Renal pelvis (tissue), 1 donor: ENCODE measurements at regions not wholly inside any gene's neighbourhood (a gene's known extent, or its start where the extent isn't known, plus 50 kb on each side); places are given as distances from the start of the nearest gene placed in this dataset.

Experiments used
- DNase-seq: peaks from one replicate; pipeline ENCODE4 v3.0.0-alpha.2; 2013

GRCh38 chr12:43011383-43011926 lies 421.9 kb upstream of the PRICKLE1 start:
- DNase-seq, result no peak

- no peak for DNase-seq
Observed at GRCh38 chr12:43009846-43010240, 420.3 kb upstream of the PRICKLE1 start.

GRCh38 chr12:43008953-43009845 lies 419.7 kb upstream of the PRICKLE1 start:
- DNase-seq, result no peak

- DNase-seq, result no peak
Observed at GRCh38 chr12:43004908-43005307, 415.4 kb upstream of the PRICKLE1 start.

- no peak for DNase-seq
Observed at GRCh38 chr12:43004141-43004540, 414.6 kb upstream of the PRICKLE1 start.

GRCh38 chr12:42996869-42997431 lies 407.4 kb upstream of the PRICKLE1 start:
- no peak for DNase-seq

GRCh38 chr12:42992826-42993225 lies 403.3 kb upstream of the PRICKLE1 start:
- no peak for DNase-seq

GRCh38 chr12:42990387-42990786 lies 400.8 kb upstream of the PRICKLE1 start:
- DNase-seq, result no peak

GRCh38 chr12:42987216-42987650 lies 397.7 kb upstream of the PRICKLE1 start:
- DNase-seq, result no peak

GRCh38 chr12:42985506-42985905 lies 396.0 kb upstream of the PRICKLE1 start:
- DNase-seq, result no peak

- no peak for DNase-seq
Observed at GRCh38 chr12:42982828-42983227, 393.3 kb upstream of the PRICKLE1 start.

- no peak for DNase-seq
Observed at GRCh38 chr12:42981379-42981778, 391.8 kb upstream of the PRICKLE1 start.

GRCh38 chr12:42980441-42980840 lies 390.9 kb upstream of the PRICKLE1 start:
- DNase-seq, result no peak

GRCh38 chr12:42979746-42980145 lies 390.2 kb upstream of the PRICKLE1 start:
- no peak for DNase-seq

- no peak for DNase-seq
Observed at GRCh38 chr12:42978708-42979107, 389.2 kb upstream of the PRICKLE1 start.

- no peak for DNase-seq
Observed at GRCh38 chr12:42977451-42978230, 388.1 kb upstream of the PRICKLE1 start.

- no peak for DNase-seq
Observed at GRCh38 chr12:42976620-42977019, 387.1 kb upstream of the PRICKLE1 start.

- DNase-seq, result no peak
Observed at GRCh38 chr12:42976122-42976521, 386.6 kb upstream of the PRICKLE1 start.

GRCh38 chr12:42969355-42969754 lies 379.8 kb upstream of the PRICKLE1 start:
- DNase-seq, result no peak

GRCh38 chr12:42968426-42968825 lies 378.9 kb upstream of the PRICKLE1 start:
- DNase-seq, result no peak

- DNase-seq, result no peak
Observed at GRCh38 chr12:42967850-42968249, 378.3 kb upstream of the PRICKLE1 start.

GRCh38 chr12:42963988-42964387 lies 374.4 kb upstream of the PRICKLE1 start:
- DNase-seq, result no peak
